HG03432 (cell line): ENCODE measurements at regions not wholly inside any gene's neighbourhood (a gene's known extent, or its start where the extent isn't known, plus 50 kb on each side); places are given as distances from the start of the nearest gene placed in this dataset.

Experiments used
- ATAC-seq: cut with Tn5 transposase; IDR thresholded peaks from one replicate; pipeline ENCODE4 v1.9.1; 2021; ENCODE audit warnings: mild to moderate bottlenecking, moderate library complexity; ENCODE audit not compliant: unreplicated experiment

- ATAC-seq: no peak
Observed at GRCh38 chr2:176709149-176709951, 440.1 kb downstream of the MTX2 start.

DNA sequence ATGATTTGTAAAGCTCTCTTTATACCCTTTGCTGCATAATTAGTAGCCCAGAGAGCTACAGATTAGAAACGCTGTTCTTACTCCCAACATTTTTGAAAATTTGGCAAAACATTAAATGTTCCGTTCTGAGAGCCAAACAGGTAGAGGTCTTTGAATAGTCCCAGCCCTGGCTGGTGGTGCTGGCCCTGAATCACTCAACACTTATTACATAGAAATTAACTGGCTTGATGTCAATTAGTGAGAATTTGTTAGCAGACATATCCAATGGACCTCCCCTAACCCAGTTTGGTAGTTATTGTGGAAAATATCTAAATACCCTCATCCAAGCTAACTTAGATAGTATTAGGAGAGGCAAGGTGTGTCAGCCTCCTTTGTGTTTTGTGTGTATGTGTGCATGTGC lies 440.7 kb downstream of the MTX2 start:
- ATAC-seq: no peak

DNA sequence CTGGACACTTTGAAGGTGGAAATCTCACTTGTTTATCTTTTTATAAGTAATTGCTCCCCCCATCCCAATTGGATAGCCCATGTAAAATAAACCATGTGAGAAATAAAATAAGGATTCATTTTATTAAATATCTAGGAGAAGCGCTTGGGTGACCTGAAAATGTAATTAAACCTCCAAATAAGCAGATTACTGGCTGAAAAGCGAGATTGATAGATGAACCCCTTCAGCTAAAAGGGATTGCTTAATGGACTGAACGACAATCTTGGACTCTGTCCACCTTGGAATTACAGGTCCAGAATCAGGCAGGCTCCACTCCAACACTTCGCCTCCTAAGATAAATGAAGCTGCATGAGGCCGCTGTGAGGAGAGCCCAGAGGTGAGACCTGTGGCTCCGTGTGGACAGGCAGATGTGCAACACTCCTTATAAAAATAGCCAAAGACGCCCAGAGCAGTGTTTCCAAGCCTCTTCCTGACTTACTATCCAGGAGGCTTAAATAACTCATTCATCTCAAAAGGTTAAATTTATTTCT lies 441.5 kb downstream of the MTX2 start:
- no peak for ATAC-seq

- ATAC-seq: no peak
Observed at GRCh38 chr2:176725873-176726645, 456.8 kb downstream of the MTX2 start.

GRCh38 chr2:176727696-176728095 lies 458.5 kb downstream of the MTX2 start:
- no peak for ATAC-seq

DNA sequence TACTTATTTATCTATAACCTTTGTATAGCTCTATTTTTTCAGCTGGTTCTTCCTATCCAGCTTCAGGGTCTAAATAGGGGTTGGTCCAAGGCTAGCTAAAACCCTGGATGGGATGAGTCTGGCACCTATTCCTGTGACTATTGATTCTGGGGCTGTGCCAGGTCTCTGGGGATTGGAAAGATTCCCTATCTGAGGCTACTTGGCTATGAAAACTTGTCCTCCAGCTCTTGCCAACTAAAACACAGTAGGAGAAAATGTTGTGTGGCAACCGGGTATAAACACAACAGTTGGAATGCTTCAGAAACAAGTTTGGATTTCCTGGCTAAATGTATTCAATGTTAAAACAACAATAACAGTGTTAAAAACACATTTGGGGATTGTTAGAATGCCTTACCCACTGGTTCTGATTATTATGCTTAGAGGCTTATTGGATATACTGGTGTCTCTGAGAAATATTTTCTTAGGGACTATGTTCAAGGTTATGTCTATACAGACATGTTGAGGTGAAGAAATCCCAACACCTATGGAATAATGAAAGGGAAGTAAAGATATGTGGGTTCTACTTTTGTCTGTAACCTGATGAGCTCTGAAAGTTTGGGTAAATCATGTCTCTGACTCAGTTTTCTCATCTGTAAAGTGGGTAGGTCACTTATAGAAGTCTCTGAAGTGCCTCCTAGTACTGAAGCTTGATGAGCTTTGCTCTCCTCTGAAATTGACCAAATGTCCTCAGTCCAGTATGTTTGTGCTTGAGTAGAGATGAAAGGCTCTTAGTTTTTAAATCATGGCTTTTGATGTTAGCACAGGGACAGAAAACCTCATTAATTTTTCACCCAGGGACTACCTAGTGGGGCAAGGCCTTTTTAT lies 460.7 kb downstream of the MTX2 start:
- no peak for ATAC-seq

DNA sequence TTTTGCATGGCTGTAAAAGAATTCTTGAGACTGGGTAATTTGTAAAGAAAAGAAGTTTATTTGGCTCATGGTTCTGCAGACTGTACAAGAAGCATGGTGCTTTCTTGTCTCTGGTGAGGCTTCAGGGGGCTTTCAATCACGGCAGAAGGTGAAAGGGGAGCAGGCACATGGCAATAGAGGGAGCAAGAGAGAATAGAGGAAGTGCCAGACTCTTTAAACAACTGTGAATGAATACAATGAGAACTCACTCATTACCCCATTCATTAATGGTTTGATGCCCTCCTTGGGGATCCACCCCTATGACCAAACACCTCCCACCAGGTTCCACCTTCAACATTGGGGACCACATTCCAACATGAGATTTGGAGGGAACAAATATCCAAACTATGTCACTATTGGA lies 463.5 kb downstream of the MTX2 start:
- ATAC-seq: no peak

DNA sequence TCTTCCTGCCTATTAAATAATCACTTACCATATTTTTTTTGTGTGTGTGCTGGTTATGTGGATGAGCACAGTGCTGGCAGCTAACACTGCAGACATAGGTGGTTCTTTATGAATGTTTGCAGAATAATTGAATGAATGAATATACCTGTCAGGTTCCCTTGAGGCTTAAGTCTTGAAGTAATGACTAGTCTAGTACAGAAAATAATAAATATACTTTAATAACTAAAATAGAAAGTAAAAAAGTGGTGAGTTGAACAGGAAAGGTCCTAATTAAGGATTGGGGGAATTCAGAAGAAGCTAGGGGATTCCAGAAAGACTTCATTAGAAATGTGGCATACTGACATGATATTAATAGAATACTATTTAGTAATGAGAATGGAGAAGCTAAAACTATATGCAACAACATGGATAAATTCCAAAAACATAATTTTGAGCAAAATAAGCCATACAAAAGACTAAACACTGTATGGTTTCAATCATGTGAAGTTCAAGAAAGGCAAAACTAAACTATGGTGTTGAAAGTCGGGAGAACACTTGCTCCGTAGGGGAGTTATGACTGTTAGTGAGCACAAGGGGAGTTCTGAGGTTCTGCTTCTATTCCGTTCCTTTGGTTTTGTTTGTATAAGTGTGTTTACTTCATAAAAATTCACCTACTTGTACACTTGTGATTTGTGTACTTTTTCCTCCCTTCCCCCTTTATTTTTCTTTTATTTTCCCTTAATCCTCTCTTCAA lies 464.6 kb downstream of the MTX2 start:
- no peak for ATAC-seq

- no peak for ATAC-seq
Observed at GRCh38 chr2:176734868-176735267, 465.6 kb downstream of the MTX2 start.

- ATAC-seq: no peak
Observed at GRCh38 chr2:176742271-176742670, 470.3 kb upstream of the HNRNPA3 start.

GRCh38 chr2:176743671-176744070 lies 468.9 kb upstream of the HNRNPA3 start:
- no peak for ATAC-seq

DNA sequence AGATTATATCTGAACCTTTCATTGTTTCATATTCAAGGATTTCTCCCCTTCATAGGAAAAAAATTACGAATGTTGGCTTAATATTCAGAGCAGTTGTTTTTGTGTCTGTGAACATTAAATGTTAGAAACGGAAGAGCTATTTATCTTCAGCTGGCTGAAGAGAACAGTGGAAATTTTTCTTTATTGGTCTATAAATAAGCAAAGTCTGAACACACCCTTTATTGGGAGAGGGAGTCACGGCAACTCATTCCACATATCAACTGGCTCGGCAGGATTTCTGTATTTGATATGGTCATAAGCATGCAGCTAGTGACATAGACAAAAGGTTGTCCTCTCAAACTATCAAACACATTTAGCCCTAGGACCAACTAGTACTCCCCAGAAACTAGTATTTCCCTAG lies 468.4 kb upstream of the HNRNPA3 start:
- ATAC-seq: no peak

DNA sequence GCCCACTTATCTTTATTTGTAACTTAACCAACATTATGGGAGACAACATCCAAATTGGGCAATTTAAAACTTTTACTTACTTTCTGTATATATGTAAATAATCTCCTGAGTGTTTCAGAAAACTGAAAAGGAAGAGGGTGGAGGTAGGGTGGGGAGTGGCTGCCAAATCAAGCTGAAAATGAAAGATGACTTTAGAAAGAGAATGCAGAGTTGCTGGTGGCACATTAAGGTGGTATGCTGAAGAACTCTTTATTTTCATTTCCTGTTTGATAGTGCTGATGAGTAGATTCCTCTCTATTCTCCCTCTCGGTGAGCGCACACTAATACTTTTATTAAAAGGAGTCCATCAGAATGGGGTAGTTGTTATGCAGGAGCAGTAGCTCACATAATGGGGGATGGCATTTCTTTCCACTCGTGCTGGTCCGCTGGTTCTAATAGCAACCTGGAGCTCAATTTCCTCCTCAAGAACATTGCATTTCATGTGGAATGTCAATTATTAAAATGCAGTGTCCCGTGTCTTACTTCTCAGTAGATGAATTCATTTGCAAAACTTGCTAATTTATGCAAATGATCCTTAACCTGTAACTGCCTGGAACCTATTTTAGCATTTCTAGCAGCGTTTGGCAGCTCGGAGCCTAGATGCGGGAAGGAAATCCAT lies 466.9 kb upstream of the HNRNPA3 start:
- peak; percentile 75 for ATAC-seq

GRCh38 chr2:176746411-176746810 lies 466.2 kb upstream of the HNRNPA3 start:
- no peak for ATAC-seq

- no peak for ATAC-seq
Observed at GRCh38 chr2:176747506-176747905, 465.1 kb upstream of the HNRNPA3 start.

DNA sequence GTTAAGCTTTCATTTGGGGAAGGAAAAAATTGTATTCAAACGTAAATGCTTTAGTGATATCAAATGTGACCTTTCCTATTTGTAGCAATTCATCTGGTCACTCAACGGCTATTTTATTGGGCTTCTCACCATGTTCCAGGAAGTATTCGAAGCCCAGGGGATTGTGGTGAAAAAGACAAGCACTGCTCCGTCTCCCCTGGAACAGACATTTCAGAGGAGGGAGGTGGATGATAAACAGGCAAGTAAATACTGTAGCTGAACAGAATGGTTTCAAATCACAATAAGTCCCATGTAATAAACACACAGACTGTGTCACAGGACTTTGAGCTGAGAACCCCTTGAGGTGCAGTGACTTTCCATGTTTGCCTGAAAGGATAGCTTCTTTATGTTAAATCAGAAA lies 464.7 kb upstream of the HNRNPA3 start:
- ATAC-seq: no peak

DNA sequence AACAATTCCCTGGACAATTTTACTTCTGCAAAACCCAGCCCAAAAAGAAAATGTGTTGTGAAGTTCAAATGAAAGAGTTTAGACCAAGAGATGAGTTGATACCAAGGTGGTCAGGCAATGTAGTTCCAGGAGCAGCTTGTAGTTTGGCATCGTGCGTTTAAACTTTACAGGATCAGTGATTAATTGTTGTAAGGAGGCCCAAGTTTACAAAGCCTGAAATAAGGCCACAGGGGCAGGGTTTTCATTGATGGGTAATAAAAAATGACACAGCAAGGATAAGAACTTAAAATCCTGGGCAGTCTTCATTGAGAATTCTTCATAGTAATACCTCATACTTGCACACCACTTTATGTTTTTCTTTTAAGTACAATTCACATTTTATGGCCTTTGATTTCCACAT lies 463.9 kb upstream of the HNRNPA3 start:
- ATAC-seq: no peak

DNA sequence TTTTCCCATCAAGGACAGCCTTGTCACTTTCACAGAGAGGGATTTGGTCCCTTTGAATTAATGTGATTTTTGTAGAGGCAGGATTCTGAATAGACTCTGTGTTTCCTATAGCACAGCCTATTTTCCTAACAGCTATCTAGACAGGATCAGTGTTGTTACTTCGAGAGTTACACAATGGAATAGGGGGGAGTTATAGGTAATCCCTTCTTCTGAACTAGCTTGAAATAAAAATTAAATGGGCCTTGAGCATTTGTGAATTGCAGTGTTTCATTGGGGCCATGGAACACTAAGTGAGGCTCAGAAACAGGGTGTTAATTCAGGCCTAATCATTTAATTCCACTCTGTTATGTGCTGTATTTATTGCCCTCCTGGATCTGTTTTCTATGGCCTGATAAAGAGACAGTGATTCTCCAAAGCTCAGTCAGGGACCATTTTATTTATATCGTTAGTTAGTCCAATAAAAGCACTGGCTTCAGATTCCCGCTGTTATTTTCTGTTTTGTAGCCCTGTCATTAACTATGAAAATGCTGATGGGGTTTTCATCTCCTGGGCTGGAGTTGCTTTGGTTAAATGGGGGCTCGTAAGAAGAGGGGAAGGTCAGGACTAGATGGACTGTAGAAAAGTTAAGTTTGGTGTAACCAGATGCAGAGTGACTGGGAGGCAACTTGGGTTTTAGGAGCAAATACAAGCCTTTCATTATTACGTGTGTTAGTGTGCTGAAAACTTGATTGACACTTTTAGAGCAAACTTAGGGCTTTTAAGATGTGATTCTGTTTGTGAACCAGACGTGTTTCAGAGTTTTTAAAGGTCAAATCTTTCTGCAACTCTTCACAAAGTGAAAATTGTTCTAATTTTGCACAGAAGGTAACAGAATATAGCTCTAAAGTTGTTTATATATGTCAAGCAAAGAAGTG lies 461.0 kb upstream of the HNRNPA3 start:
- no peak for ATAC-seq

DNA sequence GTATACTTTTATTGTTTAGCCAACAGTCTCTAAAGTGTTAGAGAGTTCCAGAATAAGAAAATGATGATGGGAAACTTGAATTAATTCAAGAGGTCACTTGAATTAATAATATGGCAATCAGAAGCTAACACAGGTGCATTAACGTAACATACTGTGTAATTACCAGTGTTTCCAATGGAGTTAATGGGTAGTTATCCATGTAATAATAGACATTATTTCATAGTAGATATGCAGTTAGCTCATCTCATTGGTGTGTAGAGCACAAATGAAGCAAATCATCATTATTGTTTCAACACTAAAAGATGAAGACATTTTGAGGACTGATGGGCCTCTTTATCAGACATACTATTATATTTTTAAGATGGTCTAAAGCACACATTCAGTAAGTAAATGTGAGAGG lies 460.3 kb upstream of the HNRNPA3 start:
- ATAC-seq: no peak
